PFSK-1 (cell line): ENCODE measurements at regions not wholly inside any gene's neighbourhood (a gene's known extent, or its start where the extent isn't known, plus 50 kb on each side); places are given as distances from the start of the nearest gene placed in this dataset.

Source experiments
- POLR2AphosphoS5 ChIP-seq: IDR thresholded peaks from 2 replicates; pipeline ENCODE4 v1.6.1; 2012; ENCODE audit warnings: low read depth, mild to moderate bottlenecking, control low read depth, low read length, moderate library complexity
- REST ChIP-seq, 2 experiments: IDR thresholded peaks; 2 replicates each; pipeline versions ENCODE4 v1.6.1 to v1.8.0; 2011 to 2012; ENCODE audit warnings: low read depth in 2 of 2, low read length in 2 of 2, control low read depth in 1 of 2, inconsistent platforms in 1 of 2, mild to moderate bottlenecking in 1 of 2, moderate library complexity in 1 of 2; ENCODE audit not compliant: insufficient read depth in 1 of 2
- SIN3A ChIP-seq: IDR thresholded peaks from 2 replicates; pipeline ENCODE4 v1.6.1; 2012; ENCODE audit warnings: mild to moderate bottlenecking, low read length, moderate library complexity, borderline replicate concordance; ENCODE audit not compliant: insufficient read depth
- TAF1 ChIP-seq: IDR thresholded peaks from 2 replicates; pipeline ENCODE4 v1.6.1; 2012; ENCODE audit warnings: low read length, control low read depth, borderline replicate concordance; ENCODE audit not compliant: insufficient read depth

- TF ChIP-seq POLR2AphosphoS5 (no peak), REST (IDR thresholded peaks at IDR 0.05; ENCODE audit: insufficient read depth in 1 of 2, low read depth in 2 of 2, low read length in 2 of 2) (no peak), TAF1 (no peak), SIN3A (no peak)
Measured at GRCh38 chr4:153074486-153074885, 129.8 kb upstream of the TRIM2 start.
